OCI-LY1 (cell line): ENCODE measurements at regions not wholly inside any gene's neighbourhood (a gene's known extent, or its start where the extent isn't known, plus 50 kb on each side); places are given as distances from the start of the nearest gene placed in this dataset.

ENCODE experiments used
- H2AFZ ChIP-seq: fragments of 200-600 bp; sonication (generic), shearing (Covaris generic); 2 replicates; pipeline ENCODE4 v1.6.0; 2014; ENCODE audit warnings: antibody characterized with exemption, mild to moderate bottlenecking, low read length
- H3F3A ChIP-seq: fragments of 200-600 bp; sonication (generic), shearing (Covaris generic); 2 replicates; pipeline ENCODE4 v1.6.0; 2014; ENCODE audit warnings: mild to moderate bottlenecking, antibody characterized with exemption, low read length, moderate library complexity; ENCODE audit not compliant: insufficient read depth
- H3K27ac ChIP-seq: fragments of 200-600 bp; sonication (generic); 2 replicates; pipeline ENCODE4 v1.5.1; 2014; ENCODE audit warnings: low read length, mixed run types, mild to moderate bottlenecking, low read depth; ENCODE audit not compliant: poor library complexity, severe bottlenecking
- H3K27me3 ChIP-seq: fragments of 200-600 bp; sonication (generic); 2 replicates; pipeline ENCODE4 v1.6.0; 2014; ENCODE audit warnings: antibody characterized with exemption, mild to moderate bottlenecking, low read length, moderate library complexity; ENCODE audit not compliant: insufficient read depth
- H3K36me3 ChIP-seq: fragments of 200-600 bp; sonication (generic); 2 replicates; pipeline ENCODE4 v1.6.1; 2014; ENCODE audit warnings: mild to moderate bottlenecking, antibody characterized with exemption, low read length, moderate library complexity, mixed read lengths; ENCODE audit not compliant: insufficient read depth
- H3K4me1 ChIP-seq: fragments of 200-600 bp; sonication (generic); 2 replicates; pipeline ENCODE4 v1.5.1; 2014; ENCODE audit warnings: mild to moderate bottlenecking, low read length, moderate library complexity; ENCODE audit not compliant: insufficient read depth, severe bottlenecking
- H3K4me2 ChIP-seq: fragments of 200-600 bp; sonication (generic), shearing (Covaris generic); 2 replicates; pipeline ENCODE4 v1.6.1; 2014; ENCODE audit warnings: low read length
- H3K4me3 ChIP-seq: fragments of 200-600 bp; sonication (generic); 2 replicates; pipeline ENCODE4 v1.5.1; 2014; ENCODE audit warnings: low read length, low read depth, mild to moderate bottlenecking, mixed read lengths; ENCODE audit not compliant: poor library complexity, severe bottlenecking
- H3K79me2 ChIP-seq: fragments of 200-600 bp; shearing (Covaris generic); 2 replicates; pipeline ENCODE4 v1.6.1; 2016; ENCODE audit warnings: mixed run types, low read length, mixed read lengths; ENCODE audit not compliant: insufficient read depth
- H3K9ac ChIP-seq: fragments of 200-600 bp; sonication (generic), shearing (Covaris generic); 2 replicates; pipeline ENCODE4 v1.6.1; 2014; ENCODE audit warnings: mild to moderate bottlenecking, low read length, mixed read lengths
- H3K9me2 ChIP-seq: fragments of 200-600 bp; sonication (generic), shearing (Covaris generic); 2 replicates; pipeline ENCODE4 v1.6.1; 2014; ENCODE audit warnings: low read depth, mild to moderate bottlenecking, low read length, mixed read lengths
- H3K9me3 ChIP-seq: fragments of 200-600 bp; shearing (Covaris generic); 2 replicates; pipeline ENCODE4 v1.6.1; 2014; ENCODE audit warnings: low read length, mixed read lengths
- H4K20me1 ChIP-seq: fragments of 200-600 bp; sonication (generic), shearing (Covaris generic); 2 replicates; pipeline ENCODE4 v1.6.0; 2016; ENCODE audit warnings: mild to moderate bottlenecking, low read length; ENCODE audit not compliant: insufficient read depth
- CTCF ChIP-seq: fragments of 200-600 bp; sonication (generic), shearing (Covaris generic); IDR thresholded peaks from 2 replicates; pipeline ENCODE4 v1.5.1; 2017; ENCODE audit warnings: mild to moderate bottlenecking, antibody characterized with exemption, low read length, moderate library complexity, mixed read lengths
- EZH2 ChIP-seq: fragments of 200-600 bp; sonication (generic), shearing (Covaris generic); IDR thresholded peaks from 2 replicates; pipeline ENCODE4 v1.8.0; 2017; ENCODE audit warnings: borderline replicate concordance, mixed run types, mild to moderate bottlenecking, antibody characterized with exemption, low read length, moderate library complexity, mixed read lengths

GRCh38 chr1:98056781-98057180 lies 135.9 kb upstream of the DPYD start:
- Histone ChIP-seq H3K9me3 (no peaks in the 10 kb centered on the region), H3K4me2 (no peak overlapping the region), H3K27me3 (no peaks in the 10 kb centered on the region), H3K79me2 (no peaks in the 10 kb centered on the region), H3K4me1 (no peaks in the 10 kb centered on the region), H3K9me2 (no peaks in the 10 kb centered on the region), H3K36me3 (no peaks in the 10 kb centered on the region), H3K9ac (no peak overlapping the region), H3K27ac (no peak overlapping the region), H3K4me3 (no peak overlapping the region), H3F3A (no peaks in the 10 kb centered on the region), H2AFZ (no peak overlapping the region), H4K20me1 (no peaks in the 10 kb centered on the region)
- TF ChIP-seq CTCF (no peak), EZH2 (no peak)

- no peaks in the 10 kb centered on the region for H3F3A ChIP-seq
- no peaks in the 10 kb centered on the region for H3K27me3 ChIP-seq
- no peak overlapping the region for H3K27ac ChIP-seq
- no peaks in the 10 kb centered on the region for H3K4me1 ChIP-seq
- no peak overlapping the region for H3K9ac ChIP-seq
- no peaks in the 10 kb centered on the region for H4K20me1 ChIP-seq
- H3K36me3 ChIP-seq = no peaks in the 10 kb centered on the region
- no peak overlapping the region for H3K4me3 ChIP-seq
- H2AFZ ChIP-seq = no peak overlapping the region
- H3K9me3 ChIP-seq = no peaks in the 10 kb centered on the region
- no peak for TF ChIP-seq EZH2
- TF ChIP-seq CTCF = no peak
- H3K79me2 ChIP-seq = no peaks in the 10 kb centered on the region
- no peak overlapping the region for H3K4me2 ChIP-seq
- no peaks in the 10 kb centered on the region for H3K9me2 ChIP-seq
Measured at GRCh38 chr1:98055457-98055856, 134.6 kb upstream of the DPYD start.

GRCh38 chr1:98054786-98055185 lies 134.0 kb upstream of the DPYD start:
- no peaks in the 10 kb centered on the region for H3K9me2 ChIP-seq
- H3K27ac ChIP-seq = no peak overlapping the region
- H3K9me3 ChIP-seq = no peaks in the 10 kb centered on the region
- H3K4me1 ChIP-seq = no peaks in the 10 kb centered on the region
- TF ChIP-seq EZH2 = no peak
- H3K36me3 ChIP-seq = no peaks in the 10 kb centered on the region
- H3F3A ChIP-seq = no peaks in the 10 kb centered on the region
- no peaks in the 10 kb centered on the region for H3K27me3 ChIP-seq
- no peak overlapping the region for H3K9ac ChIP-seq
- H3K4me3 ChIP-seq = no peak overlapping the region
- H3K79me2 ChIP-seq = no peaks in the 10 kb centered on the region
- no peak overlapping the region for H2AFZ ChIP-seq
- no peaks in the 10 kb centered on the region for H4K20me1 ChIP-seq
- no peak overlapping the region for H3K4me2 ChIP-seq

- no peak overlapping the region for H3K27ac ChIP-seq
- TF ChIP-seq CTCF = no peak; the same call in 1 of the 2 replicates
- no peak for TF ChIP-seq EZH2
- no peak overlapping the region for H3K4me3 ChIP-seq
- H4K20me1 ChIP-seq = no peaks in the 10 kb centered on the region
- no peak overlapping the region for H2AFZ ChIP-seq
- no peaks in the 10 kb centered on the region for H3K4me1 ChIP-seq
- no peaks in the 10 kb centered on the region for H3F3A ChIP-seq
- no peaks in the 10 kb centered on the region for H3K79me2 ChIP-seq
- no peaks in the 10 kb centered on the region for H3K27me3 ChIP-seq
- no peak overlapping the region for H3K9ac ChIP-seq
- peak overlapping the region; percentile 29; the same call in 1 of the 2 replicates for H3K4me2 ChIP-seq
- no peaks in the 10 kb centered on the region for H3K9me3 ChIP-seq
- no peaks in the 10 kb centered on the region for H3K36me3 ChIP-seq
- H3K9me2 ChIP-seq = no peaks in the 10 kb centered on the region
Measured at GRCh38 chr1:98054367-98054701, 133.5 kb upstream of the DPYD start.
